ENCODE measurements at regions not wholly inside any gene's neighbourhood (a gene's known extent, or its start where the extent isn't known, plus 50 kb on each side); places are given as distances from the start of the nearest gene placed in this dataset.
"Not testable (repeated sequence)": the region's sequence is repeated elsewhere in the genome, so short reads cannot be mapped to it uniquely, and the experiment has no call there.

DNA sequence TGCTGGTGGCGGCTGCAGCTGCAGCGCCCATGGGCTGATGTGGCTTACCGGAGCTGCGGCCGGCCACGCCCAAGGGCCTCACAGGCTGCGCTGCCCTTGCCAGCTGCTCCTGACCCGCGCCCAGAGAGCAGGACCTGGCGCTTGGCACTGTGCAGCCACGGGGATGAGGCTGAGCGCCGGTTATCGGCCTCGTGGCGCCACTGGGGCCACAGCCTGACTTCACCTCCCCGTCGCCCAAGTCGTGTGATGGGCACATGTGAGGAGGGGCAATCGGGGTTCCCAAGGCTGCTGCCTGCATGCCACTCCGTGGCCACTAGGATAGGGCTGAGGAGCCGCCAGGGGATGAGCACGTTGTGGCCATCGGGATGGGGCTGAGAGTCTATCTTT is 77.2 kb upstream of the PABPC3 start:
- H3K4me1 ChIP-seq, result peaks cover 0 to 6% of the 10 kb centered on the region in 2 donors
- intact Hi-C loops (cut with DNase I), result no loop called here
- 4% methylated on average over 14 of the region's 24 CpGs; no CpG with 5 or more reads in 1 of the 2 donors for whole genome bisulfite sequencing, 2 donors
- H3K4me3 ChIP-seq (replicated peaks in 1 of 3), result peak overlapping the region in 1 of 3 donors; percentile 28
- no peak overlapping the region for H3K27ac ChIP-seq
- no peaks in the 10 kb centered on the region for H3K9me3 ChIP-seq
- H3K36me3 ChIP-seq, result no peaks in the 10 kb centered on the region
- no peaks in the 10 kb centered on the region for H3K27me3 ChIP-seq
- TF ChIP-seq, protein P1, sequence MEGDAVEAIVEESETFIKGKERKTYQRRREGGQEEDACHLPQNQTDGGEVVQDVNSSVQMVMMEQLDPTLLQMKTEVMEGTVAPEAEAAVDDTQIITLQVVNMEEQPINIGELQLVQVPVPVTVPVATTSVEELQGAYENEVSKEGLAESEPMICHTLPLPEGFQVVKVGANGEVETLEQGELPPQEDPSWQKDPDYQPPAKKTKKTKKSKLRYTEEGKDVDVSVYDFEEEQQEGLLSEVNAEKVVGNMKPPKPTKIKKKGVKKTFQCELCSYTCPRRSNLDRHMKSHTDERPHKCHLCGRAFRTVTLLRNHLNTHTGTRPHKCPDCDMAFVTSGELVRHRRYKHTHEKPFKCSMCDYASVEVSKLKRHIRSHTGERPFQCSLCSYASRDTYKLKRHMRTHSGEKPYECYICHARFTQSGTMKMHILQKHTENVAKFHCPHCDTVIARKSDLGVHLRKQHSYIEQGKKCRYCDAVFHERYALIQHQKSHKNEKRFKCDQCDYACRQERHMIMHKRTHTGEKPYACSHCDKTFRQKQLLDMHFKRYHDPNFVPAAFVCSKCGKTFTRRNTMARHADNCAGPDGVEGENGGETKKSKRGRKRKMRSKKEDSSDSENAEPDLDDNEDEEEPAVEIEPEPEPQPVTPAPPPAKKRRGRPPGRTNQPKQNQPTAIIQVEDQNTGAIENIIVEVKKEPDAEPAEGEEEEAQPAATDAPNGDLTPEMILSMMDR (IDR thresholded peaks at IDR 0.05), result no peak
- no peak for TF ChIP-seq POLR2A (IDR thresholded peaks at IDR 0.05)
- DNase-seq, result peak in 1 of 2 donors; percentile 23

DNA sequence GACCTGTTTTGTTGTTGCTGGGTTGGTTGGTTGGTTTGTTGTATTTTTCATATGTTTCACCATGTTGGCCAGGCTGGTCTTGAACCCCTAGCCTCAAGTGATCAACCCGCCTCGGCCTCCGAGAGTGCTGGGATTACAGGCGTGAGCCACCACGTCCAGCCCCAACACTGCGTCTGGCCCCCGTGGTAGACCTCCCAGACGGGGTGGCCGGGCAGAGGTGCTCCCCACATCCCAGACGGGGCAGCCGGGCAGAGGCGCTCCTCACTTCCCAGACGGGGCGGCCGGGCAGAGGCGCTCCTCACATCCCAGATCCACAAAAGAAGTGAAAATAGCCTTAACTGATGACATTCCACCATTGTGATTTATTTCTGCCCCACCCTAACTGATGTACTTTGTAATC is 76.2 kb upstream of the PABPC3 start:
- H3K4me1 ChIP-seq; H3K9me3 ChIP-seq; H3K27ac ChIP-seq; intact Hi-C loops (cut with DNase I); DNase-seq; H3K27me3 ChIP-seq; H3K4me3 ChIP-seq (replicated peaks in 1 of 3); H3K36me3 ChIP-seq: not testable (repeated sequence)
- 85 to 96% methylated on average over 16 of the region's 16 CpGs for whole genome bisulfite sequencing, 2 donors

DNA sequence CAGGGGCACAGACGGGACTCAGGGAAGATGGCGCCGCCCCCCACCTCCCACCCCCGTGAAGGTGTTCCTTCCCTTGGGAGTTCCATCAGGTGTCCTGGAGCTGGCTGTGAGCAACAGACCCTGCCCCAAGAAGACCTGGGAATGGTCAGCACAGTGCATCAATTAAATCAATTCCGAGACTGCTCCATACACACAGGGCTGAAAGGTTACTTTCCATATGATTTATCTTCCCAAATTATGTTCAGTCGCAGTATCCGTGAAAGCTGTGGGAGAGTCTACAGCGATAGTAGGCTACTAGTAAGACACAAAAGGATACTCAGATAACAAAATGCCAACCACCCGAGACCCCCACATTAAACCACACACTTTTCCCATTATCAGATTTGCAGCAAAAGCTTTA is 71.8 kb upstream of the PABPC3 start:
- Histone ChIP-seq H3K9me3 (no peaks in the 10 kb centered on the region), H3K4me1 (no peaks in the 10 kb centered on the region), H3K4me3 (replicated peaks in 1 of 3) (no peak overlapping the region), H3K27ac (no peak overlapping the region), H3K27me3 (no peaks in the 10 kb centered on the region), H3K36me3 (no peaks in the 10 kb centered on the region)
- 77 to 84% methylated on average over 9 of the region's 9 CpGs for WGBS, 2 donors
- no peak for DNase-seq
- TF ChIP-seq POLR2A (IDR thresholded peaks at IDR 0.05), result no peak
- TF ChIP-seq, protein P1 (IDR thresholded peaks at IDR 0.05), result no peak
- intact Hi-C loops (cut with DNase I), result no loop called here

- no peaks in the 10 kb centered on the region for H3K27me3 ChIP-seq
Observed at GRCh38 chr13:25032160-25032559, 63.8 kb upstream of the PABPC3 start.

DNA sequence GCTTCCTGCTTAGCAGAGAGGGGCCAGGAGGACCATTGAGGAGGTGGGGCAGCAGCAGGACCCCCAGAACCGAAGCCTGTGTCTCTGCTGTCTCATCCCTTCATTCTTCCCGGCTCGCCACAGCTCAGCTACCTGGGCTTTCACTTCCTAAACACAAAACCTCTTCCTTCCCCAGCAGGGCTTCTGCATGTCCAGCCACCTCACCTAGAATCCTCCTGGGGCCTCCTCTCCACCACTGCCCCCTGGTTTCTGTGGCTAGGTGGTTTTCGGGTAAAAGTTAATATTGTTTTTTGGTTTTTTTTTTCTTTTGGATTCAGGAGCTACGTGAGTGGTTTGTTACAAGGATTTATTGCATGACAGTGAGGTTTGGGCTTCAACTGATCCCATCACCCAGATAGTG is 61.8 kb upstream of the PABPC3 start:
- H3K36me3 ChIP-seq, result no peaks in the 10 kb centered on the region
- WGBS, 2 donors, result 88 to 90% methylated on average over 5 of the region's 5 CpGs
- no peaks in the 10 kb centered on the region for H3K9me3 ChIP-seq
- H3K27ac ChIP-seq, result no peak overlapping the region
- H3K4me1 ChIP-seq, result no peaks in the 10 kb centered on the region
- no peak overlapping the region for H3K4me3 ChIP-seq (replicated peaks in 1 of 3)
- TF ChIP-seq, protein P1 (IDR thresholded peaks at IDR 0.05), result no peak
- no peak for TF ChIP-seq POLR2A (IDR thresholded peaks at IDR 0.05)
- intact Hi-C loops (cut with DNase I), result no loop called here
- no peak for DNase-seq
- no peaks in the 10 kb centered on the region for H3K27me3 ChIP-seq

More at GRCh38 chr13:25032160-25032559, 63.8 kb upstream of the PABPC3 start:
- 81 to 84% methylated on average over 9 of the region's 9 CpGs for WGBS, 2 donors
- TF ChIP-seq, protein P1 (IDR thresholded peaks at IDR 0.05), result no peak
- TF ChIP-seq POLR2A (IDR thresholded peaks at IDR 0.05), result no peak
- intact Hi-C loops (cut with DNase I), result no loop called here
- no peaks in the 10 kb centered on the region for H3K9me3 ChIP-seq
- H3K4me1 ChIP-seq, result no peaks in the 10 kb centered on the region
- no peak overlapping the region for H3K4me3 ChIP-seq (replicated peaks in 1 of 3)
- H3K27ac ChIP-seq, result no peak overlapping the region
- H3K36me3 ChIP-seq, result no peaks in the 10 kb centered on the region
- DNase-seq, result no peak
